Transverse colon (tissue), 4 donors: ENCODE measurements at regions not wholly inside any gene's neighbourhood (a gene's known extent, or its start where the extent isn't known, plus 50 kb on each side); places are given as distances from the start of the nearest gene placed in this dataset.
"Not testable (repeated sequence)": the region's sequence is repeated elsewhere in the genome, so short reads cannot be mapped to it uniquely, and the experiment has no call there.

ENCODE experiments used
- DNase-seq: peaks from one replicate; pipeline ENCODE4 v3.0.0-alpha.2; 2019
- H3K27ac ChIP-seq, 4 donors: fragments of 200-600 bp; sonication (generic); 2 replicates each; pipeline ENCODE4 v1.5.1; 2016 to 2018; ENCODE audit warnings: inconsistent platforms in 4 of 4
- H3K27me3 ChIP-seq: fragments of 200-600 bp; sonication (generic); 2 replicates; pipeline ENCODE4 v1.5.1; 2017; ENCODE audit warnings: inconsistent platforms
- H3K36me3 ChIP-seq, 4 donors: fragments of 200-600 bp; sonication (generic); 2 replicates each; pipeline ENCODE4 v1.5.1; 2017 to 2019; ENCODE audit warnings: inconsistent platforms in 4 of 4
- H3K4me1 ChIP-seq, 4 donors: fragments of 200-600 bp; sonication (generic); 2 replicates each; pipeline ENCODE4 v1.5.1; 2017 to 2020; ENCODE audit warnings: inconsistent platforms in 4 of 4
- H3K4me3 ChIP-seq, 4 donors: fragments of 200-600 bp; sonication (generic); 1 replicate in 1 of 4; 2 replicates in 3 of 4; pipeline versions ENCODE4 v1.5.1 to v1.6.1; 2017 to 2019; ENCODE audit warnings: inconsistent platforms in 4 of 4
- H3K9me3 ChIP-seq, 2 donors: fragments of 200-600 bp; sonication (generic); 2 replicates each; pipeline ENCODE4 v1.5.1; 2017 to 2019; ENCODE audit warnings: inconsistent platforms in 2 of 2
- CTCF ChIP-seq, 5 experiments: fragments of 200-600 bp in 3 of 5; fragments of 450-650 bp in 2 of 5; sonication (generic) in 3 of 5; IDR thresholded peaks; 1 replicate in 2 of 5; 2 replicates in 3 of 5; pipeline ENCODE4 v1.5.1; 2016 to 2017; ENCODE audit warnings: antibody characterized with exemption in 5 of 5, inconsistent platforms in 3 of 5, mild to moderate bottlenecking in 2 of 5, moderate library complexity in 1 of 5
- EP300 ChIP-seq: sonication (generic); formaldehyde crosslinking; IDR thresholded peaks from one replicate; pipeline ENCODE4 v1.6.1; 2017; ENCODE audit warnings: antibody characterized with exemption, low read depth
- POLR2A ChIP-seq: fragments of 450-650 bp; IDR thresholded peaks from one replicate; pipeline ENCODE4 v1.6.1; 2016; ENCODE audit warnings: antibody characterized with exemption, mild to moderate bottlenecking, moderate library complexity
- POLR2AphosphoS5 ChIP-seq, 3 donors: sonication (generic); formaldehyde crosslinking; IDR thresholded peaks; one replicate each; pipeline ENCODE4 v1.6.1; 2016; ENCODE audit warnings: antibody characterized with exemption in 3 of 3
- WGBS, 2 donors: methylation state at CpG; one replicate each; pipeline ENCODE4 v1.1.5; 2018; ENCODE audit warnings: low coverage in 1 of 2; 5-methylcytosine and 5-hydroxymethylcytosine counted together
- in situ Hi-C, 4 donors: fragments of 200-750 bp; cut with MboI; loops; one replicate each; pipeline versions ENCODE4 v1.15.0 to v1.15.1; 2017; ENCODE audit warnings: low sequenced_read_pairs in 3 of 4, low pct_ligation_motif_present in 1 of 4, low pct_unique_long_range_greater_than_20kb in 1 of 4
- intact Hi-C: fragments of 100-400 bp; cut with DNase I; formaldehyde crosslinking; loops from one replicate; pipeline ENCODE4 v1.15.1; 2023; ENCODE audit warnings: low total_unique reads

DNA sequence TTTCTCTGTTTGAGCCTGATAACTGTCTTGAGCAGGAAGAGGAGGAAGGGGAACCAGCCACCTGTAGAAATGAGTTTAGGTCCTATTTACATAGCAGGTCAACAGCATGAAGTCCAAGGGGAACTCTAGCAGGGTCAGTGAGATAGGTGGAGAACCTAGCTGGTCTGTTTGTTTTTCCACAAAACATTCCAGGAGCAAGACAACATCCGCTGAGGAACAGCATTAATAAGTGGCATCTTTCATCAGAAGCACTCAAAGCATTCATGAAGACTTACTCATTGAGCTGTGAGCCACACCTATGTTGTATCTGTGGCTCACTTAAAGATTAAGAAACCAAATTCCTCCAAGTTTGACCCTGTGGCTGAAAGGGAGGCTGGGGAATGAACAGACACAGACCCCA is 115.9 kb downstream of the ACTBL2 start:
- TF ChIP-seq CTCF (IDR thresholded peaks at IDR 0.05) (no peak), POLR2A (no peak), EP300 (no peak), POLR2AphosphoS5 (IDR thresholded peaks at IDR 0.05) (no peak)
- intact Hi-C loops: no loop called here
- no peaks in the 10 kb centered on the region for H3K4me1 ChIP-seq
- no peak for DNase-seq
- H3K9me3 ChIP-seq: no peaks in the 10 kb centered on the region
- H3K27ac ChIP-seq: no peak overlapping the region
- H3K4me3 ChIP-seq: no peak overlapping the region
- no peaks in the 10 kb centered on the region for H3K27me3 ChIP-seq
- no peaks in the 10 kb centered on the region for H3K36me3 ChIP-seq
- in situ Hi-C loops: no loop called here
- 88% methylated on average over 1 of the region's 1 CpG; no CpG with 5 or more reads in 1 of the 2 donors for WGBS, 2 donors

GRCh38 chr5:57362951-57363350 is 119.7 kb downstream of the ACTBL2 start:
- Histone ChIP-seq H3K36me3 (no peaks in the 10 kb centered on the region), H3K9me3 (no peaks in the 10 kb centered on the region), H3K27ac (no peak overlapping the region), H3K4me3 (no peak overlapping the region), H3K4me1 (no peaks in the 10 kb centered on the region), H3K27me3 (no peaks in the 10 kb centered on the region)
- TF ChIP-seq EP300: no peak
- TF ChIP-seq CTCF (IDR thresholded peaks at IDR 0.05): no peak
- TF ChIP-seq POLR2AphosphoS5 (IDR thresholded peaks at IDR 0.05): no peak
- no peak for TF ChIP-seq POLR2A
- WGBS, 2 donors: 67 to 75% methylated on average over 5 of the region's 5 CpGs
- in situ Hi-C loops: no loop called here
- intact Hi-C loops: no loop called here
- DNase-seq: no peak

DNA sequence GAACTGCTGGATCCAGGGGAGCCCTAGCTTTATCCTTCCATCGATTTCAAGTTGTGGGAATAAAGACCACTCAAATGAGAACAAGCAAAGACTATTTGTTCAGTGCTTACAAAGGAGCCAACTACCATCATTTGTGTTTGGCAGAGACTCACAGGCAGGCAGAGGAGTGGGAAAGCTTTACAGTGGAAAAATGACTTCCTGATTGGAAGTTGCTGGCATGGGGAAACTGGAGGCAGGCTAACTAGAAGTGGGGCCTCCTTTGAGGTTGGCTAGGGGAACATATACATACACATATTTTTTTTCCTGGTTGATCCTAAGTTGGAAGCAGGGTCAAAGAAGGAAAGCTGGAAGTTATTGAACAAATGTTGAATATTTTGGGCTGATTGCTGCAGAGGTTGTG is 121.7 kb downstream of the ACTBL2 start:
- 17 to 36% methylated on average over 1 of the region's 1 CpG for WGBS, 2 donors
- in situ Hi-C loops: no loop called here
- no peak for TF ChIP-seq POLR2A
- no peak for TF ChIP-seq POLR2AphosphoS5 (IDR thresholded peaks at IDR 0.05)
- no peak for TF ChIP-seq EP300
- no peak for TF ChIP-seq CTCF (IDR thresholded peaks at IDR 0.05)

GRCh38 chr5:57358796-57359592 is 123.6 kb downstream of the ACTBL2 start:
- WGBS, 2 donors: 79 to 83% methylated on average over 4 to 5 of the region's 5 CpGs
- TF ChIP-seq POLR2AphosphoS5 (IDR thresholded peaks at IDR 0.05): no peak
- TF ChIP-seq POLR2A: no peak
- TF ChIP-seq CTCF (IDR thresholded peaks at IDR 0.05): no peak
- no peak for TF ChIP-seq EP300
- H3K4me3 ChIP-seq: no peak overlapping the region
- no peaks in the 10 kb centered on the region for H3K27me3 ChIP-seq
- intact Hi-C loops (no loop called here), in situ Hi-C loops (no loop called here)
- H3K9me3 ChIP-seq: no peaks in the 10 kb centered on the region
- H3K27ac ChIP-seq: no peak overlapping the region
- no peaks in the 10 kb centered on the region for H3K4me1 ChIP-seq
- H3K36me3 ChIP-seq: no peaks in the 10 kb centered on the region
- DNase-seq: no peak

More for the DNA sequence above, 121.7 kb downstream of the ACTBL2 start:
- no peak for DNase-seq
- Histone ChIP-seq H3K4me1 (no peaks in the 10 kb centered on the region), H3K36me3 (no peaks in the 10 kb centered on the region), H3K27ac (no peak overlapping the region), H3K4me3 (no peak overlapping the region), H3K27me3 (no peaks in the 10 kb centered on the region), H3K9me3 (no peaks in the 10 kb centered on the region)
- intact Hi-C loops: no loop called here

DNA sequence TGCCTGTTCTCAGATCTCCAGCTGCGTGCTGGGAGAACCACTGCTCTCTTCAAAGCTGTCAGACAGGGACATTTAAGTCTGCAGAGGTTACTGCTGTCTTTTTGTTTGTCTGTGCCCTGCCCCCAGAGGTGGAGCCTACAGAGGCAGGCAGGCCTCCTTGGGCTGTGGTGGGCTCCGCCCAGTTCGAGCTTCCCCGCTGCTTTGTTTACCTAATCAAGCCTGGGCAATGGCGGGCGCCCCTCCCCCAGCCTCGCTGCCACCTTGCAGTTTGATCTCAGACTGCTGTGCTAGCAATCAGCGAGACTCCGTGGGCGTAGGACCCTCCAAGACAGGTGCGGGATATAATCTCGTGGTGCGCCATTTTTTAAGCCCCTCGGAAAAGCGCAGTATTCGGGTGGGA is 125.8 kb downstream of the ACTBL2 start:
- H3K9me3 ChIP-seq, intact Hi-C loops, H3K27me3 ChIP-seq, H3K4me1 ChIP-seq, H3K36me3 ChIP-seq, H3K27ac ChIP-seq, in situ Hi-C loops, DNase-seq, H3K4me3 ChIP-seq: not testable (repeated sequence)
- 88% methylated on average over 10 of the region's 16 CpGs; no CpG with 5 or more reads in 1 of the 2 donors for WGBS, 2 donors
